ENCODE measurements at regions not wholly inside any gene's neighbourhood (a gene's known extent, or its start where the extent isn't known, plus 50 kb on each side); places are given as distances from the start of the nearest gene placed in this dataset.

- no peak for TF ChIP-seq CTCF (optimal IDR thresholded peaks at IDR 0.05 in 1 of 3, IDR thresholded peaks at IDR 0.05 in 1 of 3, conservative IDR thresholded peaks at IDR 0.05 in 1 of 3; ENCODE audit: extremely low read depth in 1 of 3, insufficient read depth in 2 of 3, low read length in 3 of 3)
- no peak for TF ChIP-seq EZH2 (IDR thresholded peaks at IDR 0.05; ENCODE audit: low read length)
Measured at GRCh38 chr1:234538930-234539649, 60.1 kb upstream of the TARBP1 start.

All from keratinocyte (primary cell).